ENCODE measurements at regions not wholly inside any gene's neighbourhood (a gene's known extent, or its start where the extent isn't known, plus 50 kb on each side); places are given as distances from the start of the nearest gene placed in this dataset.

DNA sequence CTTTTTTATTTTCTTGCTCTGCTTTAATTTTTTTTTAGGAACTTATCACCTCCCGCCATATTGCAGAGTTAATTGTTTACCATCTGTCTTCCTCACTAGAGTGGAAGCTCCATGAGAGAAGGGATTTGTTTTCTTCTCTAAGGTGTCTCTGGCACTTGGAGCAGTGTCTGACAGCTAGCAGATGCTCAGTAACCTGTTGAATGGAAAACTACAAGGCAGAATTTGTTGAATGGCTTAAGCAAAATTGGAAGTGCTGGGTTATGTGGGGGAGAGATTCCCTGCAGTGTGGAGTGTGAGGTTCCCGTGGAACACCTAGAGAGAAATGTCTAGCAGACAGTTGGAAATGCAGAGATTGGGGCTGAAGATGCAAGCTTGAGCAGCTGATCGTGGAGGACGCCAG is 59.5 kb upstream of the PARP1 start:
- TF ChIP-seq EGR1 (IDR thresholded peaks at IDR 0.05; ENCODE audit: borderline replicate concordance in 1 of 2, low read depth in 2 of 2, low read length in 2 of 2): no peak
- TF ChIP-seq CTCF (IDR thresholded peaks at IDR 0.05 in 2 of 3, conservative IDR thresholded peaks at IDR 0.05 in 1 of 3; ENCODE audit: control insufficient read depth in 2 of 3, extremely low read depth in 1 of 3, insufficient read depth in 1 of 3, low read depth in 3 of 3, low read length in 3 of 3): no peak
- TF ChIP-seq REST (IDR thresholded peaks at IDR 0.05; ENCODE audit: low read depth, low read length): no peak
- TF ChIP-seq EP300 (IDR thresholded peaks at IDR 0.05; ENCODE audit: borderline replicate concordance in 1 of 2, control insufficient read depth in 1 of 2, low read depth in 2 of 2, low read length in 2 of 2): no peak
- TF ChIP-seq ZNF217 (IDR thresholded peaks at IDR 0.05): no peak
- TF ChIP-seq POLR2A (IDR thresholded peaks at IDR 0.05; ENCODE audit: low read depth, low read length): no peak
- no peak for TF ChIP-seq ZNF24 (IDR thresholded peaks at IDR 0.05)
- TF ChIP-seq, protein P1, sequence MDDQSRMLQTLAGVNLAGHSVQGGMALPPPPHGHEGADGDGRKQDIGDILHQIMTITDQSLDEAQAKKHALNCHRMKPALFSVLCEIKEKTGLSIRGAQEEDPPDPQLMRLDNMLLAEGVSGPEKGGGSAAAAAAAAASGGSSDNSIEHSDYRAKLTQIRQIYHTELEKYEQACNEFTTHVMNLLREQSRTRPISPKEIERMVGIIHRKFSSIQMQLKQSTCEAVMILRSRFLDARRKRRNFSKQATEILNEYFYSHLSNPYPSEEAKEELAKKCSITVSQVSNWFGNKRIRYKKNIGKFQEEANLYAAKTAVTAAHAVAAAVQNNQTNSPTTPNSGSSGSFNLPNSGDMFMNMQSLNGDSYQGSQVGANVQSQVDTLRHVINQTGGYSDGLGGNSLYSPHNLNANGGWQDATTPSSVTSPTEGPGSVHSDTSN (IDR thresholded peaks at IDR 0.05; ENCODE audit: insufficient replicate concordance, low read depth, low read length): no peak
- no peak for TF ChIP-seq RAD21 (IDR thresholded peaks at IDR 0.05; ENCODE audit: insufficient read depth, low read depth, low read length)
- no peak for TF ChIP-seq EZH2 (IDR thresholded peaks at IDR 0.05; ENCODE audit: borderline replicate concordance, control insufficient read depth, low read depth, low read length)

Data from GM12878 (cell line).